ENCODE measurements at regions not wholly inside any gene's neighbourhood (a gene's known extent, or its start where the extent isn't known, plus 50 kb on each side); places are given as distances from the start of the nearest gene placed in this dataset.

- no peak for DNase-seq
- no peaks in the 10 kb centered on the region for H3K27me3 ChIP-seq
- TF ChIP-seq CTCF (IDR thresholded peaks at IDR 0.05) = no peak
- no peak for TF ChIP-seq POLR2A (IDR thresholded peaks at IDR 0.05)
- no peak overlapping the region for H3K4me3 ChIP-seq
- intact Hi-C loops (cut with DNase I; ENCODE audit: low total_unique reads) = no loop called here
- H3K36me3 ChIP-seq = no peaks in the 10 kb centered on the region
- H3K9me3 ChIP-seq = no peaks in the 10 kb centered on the region
- no peaks in the 10 kb centered on the region for H3K4me1 ChIP-seq
- no peak overlapping the region for H3K27ac ChIP-seq
These were observed 193.9 kb downstream of the BCL11A start for GRCh38 chr2:60359569-60359968.

- TF ChIP-seq POLR2A (IDR thresholded peaks at IDR 0.05) (no peak), CTCF (IDR thresholded peaks at IDR 0.05) (no peak)
These were observed 195.0 kb downstream of the BCL11A start for GRCh38 chr2:60358476-60358875.

GRCh38 chr2:60357996-60358395 is 195.5 kb downstream of the BCL11A start:
- H3K36me3 ChIP-seq = no peaks in the 10 kb centered on the region
- intact Hi-C loops (cut with DNase I; ENCODE audit: low total_unique reads) = no loop called here
- no peaks in the 10 kb centered on the region for H3K27me3 ChIP-seq
- no peak overlapping the region for H3K4me3 ChIP-seq
- H3K27ac ChIP-seq = no peak overlapping the region
- no peak for TF ChIP-seq CTCF (IDR thresholded peaks at IDR 0.05)
- no peak for TF ChIP-seq POLR2A (IDR thresholded peaks at IDR 0.05)
- no peak for DNase-seq
- H3K4me1 ChIP-seq = no peaks in the 10 kb centered on the region
- no peaks in the 10 kb centered on the region for H3K9me3 ChIP-seq

More at GRCh38 chr2:60358476-60358875, 195.0 kb downstream of the BCL11A start:
- no peak overlapping the region for H3K27ac ChIP-seq
- no peak for DNase-seq
- H3K4me1 ChIP-seq = no peaks in the 10 kb centered on the region
- H3K9me3 ChIP-seq = no peaks in the 10 kb centered on the region
- H3K4me3 ChIP-seq = no peak overlapping the region
- intact Hi-C loops (cut with DNase I; ENCODE audit: low total_unique reads) = no loop called here
- no peaks in the 10 kb centered on the region for H3K36me3 ChIP-seq
- no peaks in the 10 kb centered on the region for H3K27me3 ChIP-seq

- no peaks in the 10 kb centered on the region for H3K4me1 ChIP-seq
- H3K27ac ChIP-seq = no peak overlapping the region
- H3K9me3 ChIP-seq = no peaks in the 10 kb centered on the region
- intact Hi-C loops (cut with DNase I; ENCODE audit: low total_unique reads) = no loop called here
- no peaks in the 10 kb centered on the region for H3K27me3 ChIP-seq
- no peak for TF ChIP-seq CTCF (IDR thresholded peaks at IDR 0.05)
- no peak for TF ChIP-seq POLR2A (IDR thresholded peaks at IDR 0.05)
- no peak for DNase-seq
- H3K36me3 ChIP-seq = no peaks in the 10 kb centered on the region
- no peak overlapping the region for H3K4me3 ChIP-seq
These were observed 197.1 kb downstream of the BCL11A start for GRCh38 chr2:60356346-60356745.

- Histone ChIP-seq H3K27ac (no peak overlapping the region), H3K4me1 (no peaks in the 10 kb centered on the region), H3K36me3 (no peaks in the 10 kb centered on the region), H3K4me3 (no peak overlapping the region), H3K27me3 (no peaks in the 10 kb centered on the region), H3K9me3 (no peaks in the 10 kb centered on the region)
- TF ChIP-seq POLR2A (IDR thresholded peaks at IDR 0.05) (no peak), CTCF (IDR thresholded peaks at IDR 0.05) (no peak)
- DNase-seq = no peak
- intact Hi-C loops (cut with DNase I; ENCODE audit: low total_unique reads) = no loop called here
These were observed 197.6 kb downstream of the BCL11A start for GRCh38 chr2:60355849-60356261.
